ENCODE measurements at regions not wholly inside any gene's neighbourhood (a gene's known extent, or its start where the extent isn't known, plus 50 kb on each side); places are given as distances from the start of the nearest gene placed in this dataset.

DNA sequence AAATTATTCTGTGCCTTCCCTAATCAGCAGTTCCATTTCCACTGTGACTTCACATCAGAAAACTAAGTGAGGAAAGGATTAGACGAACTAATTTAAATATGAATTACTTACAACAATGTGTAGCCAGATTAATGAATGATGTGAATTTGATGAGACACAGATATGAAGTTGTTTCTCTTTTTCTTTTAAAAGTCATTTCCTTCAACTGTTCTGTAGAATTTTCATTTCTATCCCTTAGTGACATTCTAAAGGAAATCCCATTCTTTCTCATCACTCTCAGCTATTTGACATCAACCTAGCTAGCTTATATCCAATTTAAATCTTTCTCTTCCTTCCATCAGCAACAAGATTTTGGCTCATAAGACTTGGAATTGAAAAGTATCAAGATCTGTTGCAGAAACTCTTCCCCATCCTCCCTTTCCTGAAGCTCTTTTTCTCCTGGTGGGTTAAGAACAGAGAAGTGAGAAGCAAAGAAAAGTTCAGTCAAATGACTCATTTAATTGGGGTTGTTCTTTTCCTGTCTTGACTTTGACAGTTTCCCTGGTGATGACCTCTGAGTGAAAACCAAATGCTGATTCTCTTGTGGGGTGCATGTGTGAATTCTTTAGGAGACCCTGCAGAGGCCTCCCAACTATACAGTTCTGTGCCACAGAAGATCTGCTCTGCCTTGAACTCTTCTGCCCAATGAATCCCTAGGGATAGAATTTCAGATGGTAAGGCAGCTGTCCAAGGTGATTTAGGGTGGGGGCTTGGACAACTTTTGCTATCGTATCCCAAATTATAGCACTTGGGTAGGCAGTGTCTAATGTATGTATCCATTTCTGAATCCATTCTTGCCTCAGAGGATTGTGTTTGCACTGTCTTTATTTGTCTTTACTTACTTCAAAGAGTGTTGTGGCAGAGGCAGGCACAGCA is 232.5 kb upstream of the GPRIN3 start:
- no peaks in the 10 kb centered on the region for H3K9me3 ChIP-seq (ENCODE audit: control insufficient read depth, low read depth, low read length)
- no peak overlapping the region for H2BK20ac ChIP-seq (ENCODE audit: low read depth, low read length, poor library complexity, severe bottlenecking)
- H4K91ac ChIP-seq (ENCODE audit: insufficient read length, low read depth, low read length): no peak overlapping the region
- H3K9ac ChIP-seq (ENCODE audit: extremely low read depth, insufficient read length, low read length): no peak overlapping the region
- H3K4me2 ChIP-seq (ENCODE audit: insufficient read depth, insufficient read length, low read length): no peak overlapping the region
- no peak overlapping the region for H3K4me3 Mint-ChIP-seq
- H2BK15ac ChIP-seq (ENCODE audit: low read depth, low read length): no peak overlapping the region
- H3K36me3 Mint-ChIP-seq (ENCODE audit: insufficient read depth in 1 of 3, low read depth in 3 of 3): no peaks in the 10 kb centered on the region
- DNase-seq: no peak
- H3K23me2 ChIP-seq (ENCODE audit: insufficient read length, low read depth, low read length, poor library complexity, severe bottlenecking): no peaks in the 10 kb centered on the region
- H4K8ac ChIP-seq (replicated peaks; ENCODE audit: insufficient read length, low read depth, low read length): no peak overlapping the region
- no peak overlapping the region for H3T11ph ChIP-seq (ENCODE audit: low read length)
- H3K27ac Mint-ChIP-seq: no peak overlapping the region
- no peaks in the 10 kb centered on the region for H3K79me1 ChIP-seq (ENCODE audit: insufficient read depth, low read depth, low read length, poor library complexity, severe bottlenecking)
- H3K4ac ChIP-seq (ENCODE audit: low read depth, low read length): no peak overlapping the region
- H3K56ac ChIP-seq (ENCODE audit: insufficient read length, low read depth, low read length): no peak overlapping the region
- no CpG with 5 or more reads among the region's 2 CpGs for WGBS (ENCODE audit: extremely low coverage, insufficient read length, low lambda C conversion rate)
- H3K4me1 ChIP-seq (ENCODE audit: insufficient read depth, low read length): no peaks in the 10 kb centered on the region; the same call in 1 of the 2 replicates
- no peak overlapping the region for H2AFZ ChIP-seq (ENCODE audit: low read length)
- H3K18ac ChIP-seq (ENCODE audit: insufficient read length, low read depth, low read length): no peak overlapping the region
- H4K20me1 ChIP-seq (ENCODE audit: control insufficient read depth, insufficient read depth, insufficient read length): no peaks in the 10 kb centered on the region
- H3K9me3 Mint-ChIP-seq: no peaks in the 10 kb centered on the region; a peak in 1 of 5 replicates
- H2BK5ac ChIP-seq (ENCODE audit: insufficient read length, low read length): no peak overlapping the region
- TF ChIP-seq CTCF (conservative IDR thresholded peaks at IDR 0.05): no peak
- no peaks in the 10 kb centered on the region for H3K79me2 ChIP-seq (ENCODE audit: insufficient read depth, low read length)
- H3K14ac ChIP-seq (ENCODE audit: insufficient read depth, low read length): no peak overlapping the region
- peaks cover 11 to 15% of the 10 kb centered on the region in 2 experiments for H3K4me1 Mint-ChIP-seq
- H3K23ac ChIP-seq (ENCODE audit: insufficient read length, low read depth, low read length): no peak overlapping the region
- no peaks in the 10 kb centered on the region for H3K27me3 ChIP-seq (ENCODE audit: insufficient read depth, low read length)
- H2BK12ac ChIP-seq (ENCODE audit: insufficient read length, low read depth, low read length): no peak overlapping the region
- no peaks in the 10 kb centered on the region for H3K27me3 Mint-ChIP-seq (ENCODE audit: low read depth)
- no peak overlapping the region for H2AK5ac ChIP-seq (ENCODE audit: insufficient read length, low read length)
- H3K27ac ChIP-seq (ENCODE audit: insufficient read length, low read depth, low read length): no peak overlapping the region
- H2BK120ac ChIP-seq (ENCODE audit: low read depth, low read length, poor library complexity, severe bottlenecking): no peak overlapping the region
- H4K5ac ChIP-seq (ENCODE audit: insufficient read length, low read depth, low read length): no peak overlapping the region

Measured in H9 (cell line).